ENCODE measurements at regions not wholly inside any gene's neighbourhood (a gene's known extent, or its start where the extent isn't known, plus 50 kb on each side); places are given as distances from the start of the nearest gene placed in this dataset.

- Mint-ChIP-seq H3K27ac (ENCODE audit: unreplicated experiment) (no peak overlapping the region), H3K27me3 (ENCODE audit: low read depth, unreplicated experiment) (peaks cover 2% of the 10 kb centered on the region), H3K36me3 (ENCODE audit: low read depth, unreplicated experiment) (no peaks in the 10 kb centered on the region), H3K4me3 (ENCODE audit: unreplicated experiment) (no peak overlapping the region), H3K4me1 (ENCODE audit: low read depth, unreplicated experiment) (no peaks in the 10 kb centered on the region), H3K9me3 (ENCODE audit: unreplicated experiment) (peaks cover 2% of the 10 kb centered on the region)
- no peaks in the 10 kb centered on the region for H3K36me3 ChIP-seq (ENCODE audit: insufficient read depth, low read length)
- H2AFZ ChIP-seq (ENCODE audit: low read depth, low read length), result no peak overlapping the region
- no peak overlapping the region for H3K4me2 ChIP-seq (ENCODE audit: low read length)
- no peaks in the 10 kb centered on the region for H4K20me1 ChIP-seq (ENCODE audit: insufficient read depth, low read length)
- H3K27ac ChIP-seq (ENCODE audit: low read depth, low read length), result no peak overlapping the region
- no peaks in the 10 kb centered on the region for H3K79me2 ChIP-seq (ENCODE audit: insufficient read depth, low read length)
- H3K9me3 ChIP-seq (ENCODE audit: insufficient read depth, low read depth, low read length), result no peaks in the 10 kb centered on the region
- no peak overlapping the region for H3K4me3 ChIP-seq (ENCODE audit: insufficient read depth, low read depth, low read length)
- no peak for TF ChIP-seq CTCF (IDR thresholded peaks at IDR 0.05; ENCODE audit: insufficient read depth, low read depth, low read length)
- no peak for TF ChIP-seq EZH2 (IDR thresholded peaks at IDR 0.05; ENCODE audit: insufficient read depth, low read length)
- no peaks in the 10 kb centered on the region for H3K4me1 ChIP-seq (ENCODE audit: insufficient read depth, low read length)
- no peak overlapping the region for H3K9ac ChIP-seq (ENCODE audit: low read length)
- no peaks in the 10 kb centered on the region for H3K27me3 ChIP-seq (ENCODE audit: insufficient read depth, low read length)
- DNase-seq (ENCODE audit: low read depth) (no peak), FAIRE-seq (no peak)
These were observed 254.6 kb downstream of the SMARCA2 start for GRCh38 chr9:2269778-2270177.

GRCh38 chr9:2270565-2270964, 255.4 kb downstream of the SMARCA2 start:
- no peaks in the 10 kb centered on the region for H3K4me1 Mint-ChIP-seq (ENCODE audit: low read depth, unreplicated experiment)
- peaks cover 2% of the 10 kb centered on the region for H3K36me3 Mint-ChIP-seq (ENCODE audit: low read depth, unreplicated experiment)
- Histone ChIP-seq H3K36me3 (ENCODE audit: insufficient read depth, low read length) (no peaks in the 10 kb centered on the region), H3K9me3 (ENCODE audit: insufficient read depth, low read depth, low read length) (no peaks in the 10 kb centered on the region), H3K27ac (ENCODE audit: low read depth, low read length) (no peak overlapping the region), H3K27me3 (ENCODE audit: insufficient read depth, low read length) (no peaks in the 10 kb centered on the region), H3K4me2 (ENCODE audit: low read length) (no peak overlapping the region), H2AFZ (ENCODE audit: low read depth, low read length) (no peak overlapping the region), H3K9ac (ENCODE audit: low read length) (no peak overlapping the region), H3K4me3 (ENCODE audit: insufficient read depth, low read depth, low read length) (no peak overlapping the region), H3K79me2 (ENCODE audit: insufficient read depth, low read length) (no peaks in the 10 kb centered on the region), H3K4me1 (ENCODE audit: insufficient read depth, low read length) (no peaks in the 10 kb centered on the region), H4K20me1 (ENCODE audit: insufficient read depth, low read length) (no peaks in the 10 kb centered on the region)
- no peak overlapping the region for H3K4me3 Mint-ChIP-seq (ENCODE audit: unreplicated experiment)
- no peak for FAIRE-seq
- H3K27ac Mint-ChIP-seq (ENCODE audit: unreplicated experiment), result no peak overlapping the region
- H3K9me3 Mint-ChIP-seq (ENCODE audit: unreplicated experiment), result peaks cover 2% of the 10 kb centered on the region
- TF ChIP-seq EZH2 (IDR thresholded peaks at IDR 0.05; ENCODE audit: insufficient read depth, low read length), result no peak
- no peak for DNase-seq (ENCODE audit: low read depth)
- peaks cover 2% of the 10 kb centered on the region for H3K27me3 Mint-ChIP-seq (ENCODE audit: low read depth, unreplicated experiment)

- H3K4me1 Mint-ChIP-seq (ENCODE audit: low read depth, unreplicated experiment), result no peaks in the 10 kb centered on the region
- peaks cover 2% of the 10 kb centered on the region for H3K9me3 Mint-ChIP-seq (ENCODE audit: unreplicated experiment)
- Histone ChIP-seq H3K4me1 (ENCODE audit: insufficient read depth, low read length) (no peaks in the 10 kb centered on the region), H3K27ac (ENCODE audit: low read depth, low read length) (no peak overlapping the region), H3K4me2 (ENCODE audit: low read length) (no peak overlapping the region), H2AFZ (ENCODE audit: low read depth, low read length) (no peak overlapping the region), H4K20me1 (ENCODE audit: insufficient read depth, low read length) (no peaks in the 10 kb centered on the region), H3K9ac (ENCODE audit: low read length) (no peak overlapping the region), H3K27me3 (ENCODE audit: insufficient read depth, low read length) (no peaks in the 10 kb centered on the region), H3K9me3 (ENCODE audit: insufficient read depth, low read depth, low read length) (no peaks in the 10 kb centered on the region), H3K79me2 (ENCODE audit: insufficient read depth, low read length) (no peaks in the 10 kb centered on the region), H3K4me3 (ENCODE audit: insufficient read depth, low read depth, low read length) (no peak overlapping the region), H3K36me3 (ENCODE audit: insufficient read depth, low read length) (no peaks in the 10 kb centered on the region)
- H3K27ac Mint-ChIP-seq (ENCODE audit: unreplicated experiment), result no peak overlapping the region
- TF ChIP-seq EZH2 (IDR thresholded peaks at IDR 0.05; ENCODE audit: insufficient read depth, low read length), result no peak
- TF ChIP-seq CTCF (IDR thresholded peaks at IDR 0.05; ENCODE audit: insufficient read depth, low read depth, low read length), result no peak
- no peak for DNase-seq (ENCODE audit: low read depth)
- H3K4me3 Mint-ChIP-seq (ENCODE audit: unreplicated experiment), result no peak overlapping the region
- H3K36me3 Mint-ChIP-seq (ENCODE audit: low read depth, unreplicated experiment), result peaks cover 3% of the 10 kb centered on the region
- peaks cover 2% of the 10 kb centered on the region for H3K27me3 Mint-ChIP-seq (ENCODE audit: low read depth, unreplicated experiment)
- FAIRE-seq, result no peak
These were observed 256.3 kb downstream of the SMARCA2 start for GRCh38 chr9:2271426-2271825.

Measured in astrocyte (in vitro differentiated cells and primary cell).